DOHH2 (cell line): ENCODE measurements at regions not wholly inside any gene's neighbourhood (a gene's known extent, or its start where the extent isn't known, plus 50 kb on each side); places are given as distances from the start of the nearest gene placed in this dataset.
A peak's percentile ranks its signal among the peaks of the same experiment; 100 is the strongest.

ENCODE experiments used
- H3F3A ChIP-seq: fragments of 200-600 bp; sonication (generic), shearing (Covaris generic); 2 replicates; pipeline ENCODE4 v1.6.0; 2016; ENCODE audit warnings: antibody characterized with exemption, mild to moderate bottlenecking; ENCODE audit not compliant: control insufficient read depth, insufficient read depth
- H3K27ac ChIP-seq: fragments of 200-600 bp; sonication (generic); 2 replicates; pipeline ENCODE4 v1.5.1; 2014; ENCODE audit warnings: low read depth, mild to moderate bottlenecking, low read length, moderate library complexity
- H3K27me3 ChIP-seq: fragments of 200-600 bp; sonication (generic); 2 replicates; pipeline ENCODE4 v1.6.1; 2014; ENCODE audit warnings: mild to moderate bottlenecking, low read length, mixed read lengths; ENCODE audit not compliant: control insufficient read depth
- H3K36me3 ChIP-seq: fragments of 200-600 bp; sonication (generic); 2 replicates; pipeline ENCODE4 v1.6.1; 2014; ENCODE audit warnings: mild to moderate bottlenecking, low read length, moderate library complexity, mixed read lengths; ENCODE audit not compliant: control insufficient read depth
- H3K4me1 ChIP-seq: fragments of 200-600 bp; sonication (generic); 2 replicates; pipeline ENCODE4 v1.6.1; 2014; ENCODE audit warnings: mild to moderate bottlenecking, low read length, mixed read lengths; ENCODE audit not compliant: control insufficient read depth
- H3K4me2 ChIP-seq: fragments of 200-600 bp; sonication (generic); 2 replicates; pipeline ENCODE4 v1.6.0; 2014; ENCODE audit warnings: mild to moderate bottlenecking, low read length, moderate library complexity
- H3K4me3 ChIP-seq: fragments of 200-600 bp; sonication (generic); 2 replicates; pipeline ENCODE4 v1.5.1; 2014; ENCODE audit warnings: mild to moderate bottlenecking, low read length, mixed read lengths
- H3K79me2 ChIP-seq: fragments of 200-600 bp; sonication (generic); 2 replicates; pipeline ENCODE4 v1.6.1; 2014; ENCODE audit warnings: mild to moderate bottlenecking, low read length, mixed read lengths; ENCODE audit not compliant: control insufficient read depth
- H3K9me2 ChIP-seq: fragments of 200-600 bp; sonication (generic); replicated peaks from 2 replicates; pipeline ENCODE4 v1.6.1; 2014; ENCODE audit warnings: mild to moderate bottlenecking, low read length, mixed read lengths; ENCODE audit not compliant: control insufficient read depth
- H3K9me3 ChIP-seq: fragments of 200-600 bp; sonication (generic); 2 replicates; pipeline ENCODE4 v1.6.1; 2014; ENCODE audit warnings: antibody characterized with exemption, low read length, mixed read lengths; ENCODE audit not compliant: control insufficient read depth, insufficient read depth
- H4K20me1 ChIP-seq: fragments of 200-600 bp; sonication (generic); 2 replicates; pipeline ENCODE4 v1.6.0; 2014; ENCODE audit warnings: low read depth, mild to moderate bottlenecking, antibody characterized with exemption, low read length, moderate library complexity; ENCODE audit not compliant: control insufficient read depth, insufficient read depth
- EZH2phosphoT487 ChIP-seq: fragments of 200-600 bp; sonication (generic); IDR thresholded peaks from 2 replicates; pipeline ENCODE4 v1.6.1; 2017; ENCODE audit warnings: borderline replicate concordance, mild to moderate bottlenecking, antibody characterized with exemption, low read length, moderate library complexity, mixed read lengths
- TF ChIP-seq, protein P1 (sequence below): fragments of 200-600 bp; sonication (generic); IDR thresholded peaks from one replicate; pipeline ENCODE4 v1.5.1; 2014; ENCODE audit warnings: antibody characterized with exemption, mild to moderate bottlenecking, low read depth, low read length; ENCODE audit not compliant: poor library complexity, severe bottlenecking

DNA sequence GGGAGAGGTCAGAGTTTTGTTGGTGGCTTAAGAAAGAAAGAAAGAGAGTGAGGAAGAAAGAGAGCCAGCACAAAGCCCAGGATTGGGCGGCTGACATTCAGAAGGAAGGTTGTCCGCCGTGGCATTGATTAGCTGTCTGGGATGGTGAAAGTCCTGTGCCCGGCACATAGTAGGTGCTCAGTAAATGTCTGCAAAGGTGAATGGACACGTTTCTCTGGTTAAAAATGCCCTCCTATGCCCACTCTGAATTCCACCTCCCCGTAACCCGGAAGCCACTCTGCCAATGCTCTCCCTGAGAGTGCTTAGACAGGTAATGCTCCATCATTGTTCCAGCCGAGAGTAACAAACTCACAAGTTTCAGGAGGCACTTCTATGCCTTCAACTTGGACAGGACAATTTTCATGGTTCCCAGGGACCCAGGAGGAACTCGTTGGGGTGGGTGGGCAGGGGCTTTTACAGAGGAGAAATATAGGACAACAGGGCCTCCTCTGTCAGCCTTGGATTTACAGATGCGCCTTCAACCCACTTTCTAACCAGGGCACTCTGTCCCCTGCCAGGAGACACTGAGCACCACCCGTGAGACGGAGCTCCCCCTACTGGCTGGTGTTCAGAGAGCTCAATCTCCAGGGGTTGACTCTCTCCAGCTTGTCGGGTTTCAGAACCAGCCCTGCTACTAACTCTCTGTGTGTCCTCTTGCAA is 411.5 kb upstream of the ZMIZ1 start:
- Histone ChIP-seq H3K27me3 (peaks cover 5% of the 10 kb centered on the region), H3K9me3 (no peaks in the 10 kb centered on the region), H4K20me1 (no peaks in the 10 kb centered on the region), H3K4me3 (no peak overlapping the region), H3K4me2 (no peak overlapping the region), H3K36me3 (no peaks in the 10 kb centered on the region), H3K9me2 (no peaks in the 10 kb centered on the region), H3F3A (peaks cover 19% of the 10 kb centered on the region), H3K27ac (peak overlapping the region; percentile 98), H3K4me1 (peaks cover 46% of the 10 kb centered on the region), H3K79me2 (no peaks in the 10 kb centered on the region)
- no peak for TF ChIP-seq EZH2phosphoT487
- TF ChIP-seq, protein P1, sequence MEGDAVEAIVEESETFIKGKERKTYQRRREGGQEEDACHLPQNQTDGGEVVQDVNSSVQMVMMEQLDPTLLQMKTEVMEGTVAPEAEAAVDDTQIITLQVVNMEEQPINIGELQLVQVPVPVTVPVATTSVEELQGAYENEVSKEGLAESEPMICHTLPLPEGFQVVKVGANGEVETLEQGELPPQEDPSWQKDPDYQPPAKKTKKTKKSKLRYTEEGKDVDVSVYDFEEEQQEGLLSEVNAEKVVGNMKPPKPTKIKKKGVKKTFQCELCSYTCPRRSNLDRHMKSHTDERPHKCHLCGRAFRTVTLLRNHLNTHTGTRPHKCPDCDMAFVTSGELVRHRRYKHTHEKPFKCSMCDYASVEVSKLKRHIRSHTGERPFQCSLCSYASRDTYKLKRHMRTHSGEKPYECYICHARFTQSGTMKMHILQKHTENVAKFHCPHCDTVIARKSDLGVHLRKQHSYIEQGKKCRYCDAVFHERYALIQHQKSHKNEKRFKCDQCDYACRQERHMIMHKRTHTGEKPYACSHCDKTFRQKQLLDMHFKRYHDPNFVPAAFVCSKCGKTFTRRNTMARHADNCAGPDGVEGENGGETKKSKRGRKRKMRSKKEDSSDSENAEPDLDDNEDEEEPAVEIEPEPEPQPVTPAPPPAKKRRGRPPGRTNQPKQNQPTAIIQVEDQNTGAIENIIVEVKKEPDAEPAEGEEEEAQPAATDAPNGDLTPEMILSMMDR: peak; percentile 69

DNA sequence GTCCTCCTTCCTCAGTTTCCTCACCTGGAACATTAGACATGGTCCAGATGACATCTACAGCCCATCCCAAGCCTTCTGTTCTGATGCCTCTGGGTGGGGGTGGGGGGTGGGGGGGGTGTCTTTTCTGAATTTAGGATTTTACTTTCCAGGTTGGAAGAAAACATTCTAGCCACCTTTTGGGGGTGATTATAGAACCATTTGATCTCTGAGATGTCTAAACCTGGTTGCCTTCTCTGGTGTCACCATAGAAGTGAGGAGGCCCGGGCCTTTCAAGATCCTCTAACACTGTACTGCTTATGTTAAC is 411.0 kb upstream of the ZMIZ1 start:
- Histone ChIP-seq H3K9me2 (no peaks in the 10 kb centered on the region), H3K4me2 (peak overlapping the region; percentile 90), H3K36me3 (no peaks in the 10 kb centered on the region), H3K79me2 (no peaks in the 10 kb centered on the region), H4K20me1 (no peaks in the 10 kb centered on the region), H3K4me3 (peak overlapping the region; percentile 71), H3K9me3 (no peaks in the 10 kb centered on the region), H3F3A (peaks cover 19% of the 10 kb centered on the region), H3K27ac (peak overlapping the region; percentile 98), H3K4me1 (peaks cover 46% of the 10 kb centered on the region), H3K27me3 (peaks cover 5% of the 10 kb centered on the region)
- TF ChIP-seq, protein P1: no peak
- TF ChIP-seq EZH2phosphoT487: no peak

DNA sequence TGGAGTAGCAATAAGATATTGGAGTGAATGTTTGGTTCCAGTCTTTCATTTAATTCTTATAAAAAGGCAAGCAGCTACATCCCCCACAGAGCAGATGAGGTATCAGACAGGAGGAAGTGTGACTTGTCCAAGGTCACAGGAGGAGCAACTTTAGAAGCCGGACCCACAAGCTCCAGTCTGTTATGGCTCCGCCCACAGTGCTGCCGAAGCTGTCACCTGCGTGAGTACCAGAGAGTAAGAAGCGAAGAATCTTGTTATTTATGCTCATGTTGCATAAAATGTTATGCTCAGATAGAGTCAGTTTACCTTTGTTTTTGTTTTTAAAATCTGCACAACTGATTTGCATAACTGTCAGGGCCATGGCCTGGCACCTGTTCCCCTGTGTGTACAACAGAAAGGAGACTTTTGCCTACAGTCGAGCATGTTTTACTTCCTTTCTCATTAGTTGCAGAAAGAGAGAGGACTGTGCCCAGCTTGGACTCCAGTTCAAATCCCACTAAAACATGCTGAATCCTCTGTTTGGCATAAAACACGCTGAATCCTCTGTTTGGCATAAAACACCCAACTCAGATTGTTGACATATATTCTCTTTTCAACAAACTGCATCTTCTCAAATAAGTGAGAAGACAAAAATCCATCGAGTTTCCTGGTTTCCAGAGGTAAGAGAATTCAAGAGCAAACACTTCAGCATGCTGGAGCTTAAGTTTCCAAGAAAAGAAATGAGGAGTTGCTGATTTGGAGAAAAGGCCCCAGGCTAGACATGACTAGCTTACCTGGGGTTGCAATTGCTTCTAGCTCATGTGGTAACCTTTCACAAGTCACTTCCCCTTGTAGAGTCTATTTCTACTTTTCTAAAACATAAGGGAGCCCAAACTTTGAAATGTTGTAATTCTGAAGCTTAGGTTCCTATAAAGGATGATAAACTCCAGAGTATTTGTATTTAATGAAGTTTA is 409.8 kb upstream of the ZMIZ1 start:
- peak overlapping the region; percentile 71 for H3K4me3 ChIP-seq
- peaks cover 19% of the 10 kb centered on the region for H3F3A ChIP-seq
- no peaks in the 10 kb centered on the region for H3K79me2 ChIP-seq
- H3K4me1 ChIP-seq: peaks cover 46% of the 10 kb centered on the region
- peaks cover 1% of the 10 kb centered on the region for H3K27me3 ChIP-seq
- no peak for TF ChIP-seq EZH2phosphoT487
- TF ChIP-seq, protein P1: no peak
- H3K27ac ChIP-seq: peak overlapping the region; percentile 98
- no peaks in the 10 kb centered on the region for H4K20me1 ChIP-seq
- H3K9me3 ChIP-seq: peaks cover 7% of the 10 kb centered on the region; the same call in 1 of the 2 replicates
- H3K4me2 ChIP-seq: peak overlapping the region; percentile 90
- H3K9me2 ChIP-seq: no peaks in the 10 kb centered on the region
- H3K36me3 ChIP-seq: no peaks in the 10 kb centered on the region
